H9 (cell line): ENCODE measurements at regions not wholly inside any gene's neighbourhood (a gene's known extent, or its start where the extent isn't known, plus 50 kb on each side); places are given as distances from the start of the nearest gene placed in this dataset.

ENCODE experiments used
- DNase-seq: peaks from one replicate; pipeline ENCODE4 v3.0.0-alpha.2; 2017
- H2AFZ ChIP-seq: one replicate; pipeline ENCODE4 v1.6.1; 2013; ENCODE audit warnings: mild to moderate bottlenecking, low read length, control low read depth, moderate library complexity
- H2AK5ac ChIP-seq: 2 replicates; pipeline ENCODE4 v1.6.1; 2013; ENCODE audit warnings: low read length, control low read depth, mixed read lengths; ENCODE audit not compliant: insufficient read length
- H2BK120ac ChIP-seq: one replicate; pipeline ENCODE4 v1.6.1; 2013; ENCODE audit warnings: low read depth, mild to moderate bottlenecking, low read length, control low read depth, inconsistent platforms; ENCODE audit not compliant: poor library complexity, severe bottlenecking
- H2BK12ac ChIP-seq: 2 replicates; pipeline ENCODE4 v1.6.1; 2013; ENCODE audit warnings: low read length, control low read depth, mixed read lengths, low read depth; ENCODE audit not compliant: insufficient read length
- H2BK15ac ChIP-seq: 2 replicates; pipeline ENCODE4 v1.6.1; 2013; ENCODE audit warnings: low read depth, low read length, control low read depth
- H2BK20ac ChIP-seq: one replicate; pipeline ENCODE4 v1.6.1; 2013; ENCODE audit warnings: low read depth, mild to moderate bottlenecking, low read length, control low read depth, inconsistent platforms; ENCODE audit not compliant: poor library complexity, severe bottlenecking
- H2BK5ac ChIP-seq: 2 replicates; pipeline ENCODE4 v1.6.1; 2013; ENCODE audit warnings: low read length, control low read depth, mixed read lengths; ENCODE audit not compliant: insufficient read length
- H3K14ac ChIP-seq: 2 replicates; pipeline ENCODE4 v1.6.1; 2013; ENCODE audit warnings: low read length, control low read depth; ENCODE audit not compliant: insufficient read depth
- H3K18ac ChIP-seq: 2 replicates; pipeline ENCODE4 v1.6.1; 2013; ENCODE audit warnings: low read depth, mild to moderate bottlenecking, mixed read lengths, low read length, control low read depth; ENCODE audit not compliant: insufficient read length
- H3K23ac ChIP-seq: 2 replicates; pipeline ENCODE4 v1.6.1; 2013; ENCODE audit warnings: low read length, control low read depth, mixed read lengths, low read depth; ENCODE audit not compliant: insufficient read length
- H3K23me2 ChIP-seq: 2 replicates; pipeline ENCODE4 v1.6.1; 2013; ENCODE audit warnings: low read depth, mild to moderate bottlenecking, mixed read lengths, low read length, control low read depth; ENCODE audit not compliant: insufficient read length, poor library complexity, severe bottlenecking
- H3K27ac ChIP-seq: 2 replicates; pipeline ENCODE4 v1.5.1; 2013; ENCODE audit warnings: low read length, control low read depth, mixed read lengths, low read depth; ENCODE audit not compliant: insufficient read length
- H3K27me3 ChIP-seq: 2 replicates; pipeline ENCODE4 v1.6.1; 2013; ENCODE audit warnings: low read length, control low read depth, inconsistent platforms; ENCODE audit not compliant: insufficient read depth
- H3K4ac ChIP-seq: 2 replicates; pipeline ENCODE4 v1.6.1; 2013; ENCODE audit warnings: low read depth, mild to moderate bottlenecking, control low read depth, inconsistent platforms, low read length, moderate library complexity
- H3K4me1 ChIP-seq: 2 replicates; pipeline ENCODE4 v1.6.1; 2013; ENCODE audit warnings: low read length, control low read depth, inconsistent platforms; ENCODE audit not compliant: insufficient read depth
- H3K4me2 ChIP-seq: 2 replicates; pipeline ENCODE4 v1.6.1; 2013; ENCODE audit warnings: low read length, control low read depth, mixed read lengths; ENCODE audit not compliant: insufficient read length, insufficient read depth
- H3K56ac ChIP-seq: 2 replicates; pipeline ENCODE4 v1.6.1; 2013; ENCODE audit warnings: low read depth, mild to moderate bottlenecking, mixed read lengths, low read length, control low read depth; ENCODE audit not compliant: insufficient read length
- H3K79me1 ChIP-seq: 2 replicates; pipeline ENCODE4 v1.6.1; 2013; ENCODE audit warnings: low read depth, mild to moderate bottlenecking, moderate library complexity, low read length, control low read depth, inconsistent platforms; ENCODE audit not compliant: insufficient read depth, poor library complexity, severe bottlenecking
- H3K79me2 ChIP-seq: 2 replicates; pipeline ENCODE4 v1.6.1; 2013; ENCODE audit warnings: low read length, control low read depth, inconsistent platforms; ENCODE audit not compliant: insufficient read depth
- H3K9ac ChIP-seq: 2 replicates; pipeline ENCODE4 v1.6.1; 2013; ENCODE audit warnings: low read length, control low read depth, mixed read lengths; ENCODE audit not compliant: insufficient read length; ENCODE audit errors: extremely low read depth
- H3K9me3 ChIP-seq: one replicate; pipeline ENCODE4 v1.6.1; 2013; ENCODE audit warnings: low read depth, low read length, inconsistent platforms; ENCODE audit not compliant: control insufficient read depth
- H3T11ph ChIP-seq: one replicate; pipeline ENCODE4 v1.6.1; 2013; ENCODE audit warnings: mild to moderate bottlenecking, low read length, control low read depth, inconsistent platforms
- H4K20me1 ChIP-seq: one replicate; pipeline ENCODE4 v1.6.1; 2013; ENCODE audit not compliant: control insufficient read depth, insufficient read length, insufficient read depth
- H4K5ac ChIP-seq: 2 replicates; pipeline ENCODE4 v1.6.1; 2013; ENCODE audit warnings: low read depth, mild to moderate bottlenecking, mixed read lengths, low read length, control low read depth; ENCODE audit not compliant: insufficient read length
- H4K8ac ChIP-seq: replicated peaks from 2 replicates; pipeline ENCODE4 v1.6.1; 2013; ENCODE audit warnings: low read length, control low read depth, mixed read lengths, low read depth; ENCODE audit not compliant: insufficient read length
- H4K91ac ChIP-seq: 2 replicates; pipeline ENCODE4 v1.6.1; 2013; ENCODE audit warnings: low read depth, mild to moderate bottlenecking, moderate library complexity, mixed read lengths, low read length, control low read depth; ENCODE audit not compliant: insufficient read length
- H3K27ac Mint-ChIP-seq, 3 experiments: 2 replicates in 2 of 3; 3 replicates in 1 of 3; pipeline ENCODE4 v1.8.0; 2020 to 2021; ENCODE audit warnings: mixed read lengths in 3 of 3, mild to moderate bottlenecking in 1 of 3, moderate library complexity in 1 of 3
- H3K27me3 Mint-ChIP-seq: 2 replicates; pipeline ENCODE4 v1.8.0; 2021; ENCODE audit warnings: low read depth, mild to moderate bottlenecking, moderate library complexity, mixed read lengths
- H3K36me3 Mint-ChIP-seq, 3 experiments: 2 replicates in 2 of 3; 3 replicates in 1 of 3; pipeline ENCODE4 v1.8.0; 2020 to 2021; ENCODE audit warnings: low read depth in 3 of 3, mixed read lengths in 3 of 3; ENCODE audit not compliant: insufficient read depth in 1 of 3
- H3K4me1 Mint-ChIP-seq, 2 experiments: 2 replicates each; pipeline ENCODE4 v1.8.0; 2020; ENCODE audit warnings: mixed read lengths in 2 of 2
- H3K4me3 Mint-ChIP-seq, 2 experiments: 2 replicates in 1 of 2; 3 replicates in 1 of 2; pipeline ENCODE4 v1.8.0; 2020 to 2021; ENCODE audit warnings: mild to moderate bottlenecking in 2 of 2, mixed read lengths in 2 of 2, moderate library complexity in 1 of 2
- H3K9me3 Mint-ChIP-seq, 2 experiments: 2 replicates in 1 of 2; 3 replicates in 1 of 2; pipeline ENCODE4 v1.8.0; 2020; ENCODE audit warnings: mild to moderate bottlenecking in 2 of 2, mixed read lengths in 2 of 2, moderate library complexity in 1 of 2
- CTCF ChIP-seq: fragments of 200-600 bp; sonication (generic); conservative IDR thresholded peaks from 3 replicates; pipeline ENCODE4 v1.8.0; 2021; ENCODE audit warnings: antibody characterized with exemption, mild to moderate bottlenecking

- no peaks in the 10 kb centered on the region for H3K79me1 ChIP-seq
- H2AK5ac ChIP-seq = no peak overlapping the region
- no peak overlapping the region for H3K18ac ChIP-seq
- no peak overlapping the region for H2AFZ ChIP-seq
- no peak overlapping the region for H4K8ac ChIP-seq
- no peak overlapping the region for H3K56ac ChIP-seq
- no peak overlapping the region for H3K4me2 ChIP-seq
- peaks cover 12% of the 10 kb centered on the region in 2 experiments for H3K4me1 Mint-ChIP-seq
- no peak overlapping the region for H2BK15ac ChIP-seq
- H3K4ac ChIP-seq = no peak overlapping the region
- no peak overlapping the region for H2BK5ac ChIP-seq
- H3T11ph ChIP-seq = no peak overlapping the region
- H2BK12ac ChIP-seq = no peak overlapping the region
- H3K79me2 ChIP-seq = no peaks in the 10 kb centered on the region
- no peaks in the 10 kb centered on the region for H3K27me3 ChIP-seq
- no peak for TF ChIP-seq CTCF
- H3K9ac ChIP-seq = no peak overlapping the region
- H3K23ac ChIP-seq = no peak overlapping the region
- no peaks in the 10 kb centered on the region for H3K4me1 ChIP-seq
- H3K9me3 Mint-ChIP-seq = no peaks in the 10 kb centered on the region; a peak in 1 of 5 replicates
- no peaks in the 10 kb centered on the region for H3K27me3 Mint-ChIP-seq
- H3K36me3 Mint-ChIP-seq = peaks cover 0 to 3% (median 0%) of the 10 kb centered on the region in 3 experiments; a peak in 1 of 7 replicates
- H4K5ac ChIP-seq = no peak overlapping the region
- no peak for DNase-seq
- no peak overlapping the region for H3K14ac ChIP-seq
- H4K91ac ChIP-seq = no peak overlapping the region
- H4K20me1 ChIP-seq = no peaks in the 10 kb centered on the region
- no peaks in the 10 kb centered on the region for H3K23me2 ChIP-seq
- H2BK20ac ChIP-seq = no peak overlapping the region
- H3K27ac Mint-ChIP-seq = no peak overlapping the region
- H3K27ac ChIP-seq = no peak overlapping the region
- H3K9me3 ChIP-seq = no peaks in the 10 kb centered on the region
- no peak overlapping the region for H3K4me3 Mint-ChIP-seq
- H2BK120ac ChIP-seq = no peak overlapping the region
Measured at GRCh38 chr6:139710556-139710955, 336.1 kb upstream of the CITED2 start.
